ENCODE measurements at regions not wholly inside any gene's neighbourhood (a gene's known extent, or its start where the extent isn't known, plus 50 kb on each side); places are given as distances from the start of the nearest gene placed in this dataset.

- DNase-seq (ENCODE audit: low read depth): no peak
These were observed 51.8 kb upstream of the PAX1 start for GRCh38 chr20:21653628-21654027.

DNA sequence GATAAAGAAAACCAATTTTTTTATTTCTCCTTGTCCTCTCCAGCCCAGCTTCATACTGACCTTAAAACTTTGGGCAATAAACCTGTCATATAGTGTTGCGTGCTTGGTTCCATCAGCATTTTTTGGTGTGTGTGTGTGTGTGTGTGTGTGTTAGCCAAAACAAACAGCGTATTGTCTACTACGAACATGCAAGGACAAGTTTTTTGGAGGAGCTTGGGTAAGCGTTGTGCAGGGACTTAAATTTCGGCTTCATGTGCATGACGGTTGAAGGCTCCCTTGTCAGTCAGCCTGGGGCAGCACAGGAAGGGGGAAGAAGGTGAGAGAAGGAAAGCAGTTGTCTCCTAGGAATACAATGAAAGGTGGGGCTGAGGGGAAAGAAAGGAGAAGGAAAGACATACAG lies 62.0 kb upstream of the PAX1 start:
- DNase-seq (ENCODE audit: low read depth): no peak

GRCh38 chr20:21640556-21640955 lies 64.9 kb upstream of the PAX1 start:
- DNase-seq (ENCODE audit: low read depth): no peak

DNA sequence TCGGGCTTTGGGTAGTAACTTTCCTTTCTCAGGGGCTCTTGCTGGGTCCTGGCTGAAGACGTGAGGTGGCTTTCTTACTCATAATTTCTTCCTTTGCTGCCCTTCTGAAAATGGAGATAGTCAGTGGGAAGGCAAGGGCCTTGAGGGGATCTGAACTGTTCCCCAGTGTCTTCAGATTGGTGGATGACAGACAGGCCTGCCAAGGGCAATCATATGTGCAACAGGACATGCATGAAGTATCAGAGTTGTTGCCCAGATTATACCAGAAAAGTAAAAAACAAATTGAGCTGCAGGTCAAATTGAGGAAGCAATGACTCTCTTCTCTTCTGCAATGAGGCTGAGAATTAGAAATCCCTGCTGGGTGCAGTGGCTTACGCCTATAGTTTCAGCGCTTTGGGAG lies 71.6 kb upstream of the PAX1 start:
- no peak for DNase-seq (ENCODE audit: low read depth)

DNA sequence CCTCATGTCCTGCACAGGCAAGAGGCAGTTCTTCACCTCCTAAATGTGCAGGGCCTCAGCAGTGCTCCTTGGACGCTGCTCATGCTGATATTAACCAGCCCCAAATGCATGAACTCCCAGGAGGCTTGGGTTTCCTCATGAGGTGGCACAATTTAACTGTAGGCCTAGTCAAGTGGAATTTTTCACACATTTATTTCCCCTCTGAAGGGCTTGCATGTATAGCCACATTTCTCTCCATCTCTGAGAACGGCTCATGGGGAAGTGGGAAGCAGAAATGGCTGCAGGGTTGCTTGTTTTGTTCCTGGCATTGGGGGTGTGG lies 72.8 kb upstream of the PAX1 start:
- no peak for DNase-seq (ENCODE audit: low read depth)

DNA sequence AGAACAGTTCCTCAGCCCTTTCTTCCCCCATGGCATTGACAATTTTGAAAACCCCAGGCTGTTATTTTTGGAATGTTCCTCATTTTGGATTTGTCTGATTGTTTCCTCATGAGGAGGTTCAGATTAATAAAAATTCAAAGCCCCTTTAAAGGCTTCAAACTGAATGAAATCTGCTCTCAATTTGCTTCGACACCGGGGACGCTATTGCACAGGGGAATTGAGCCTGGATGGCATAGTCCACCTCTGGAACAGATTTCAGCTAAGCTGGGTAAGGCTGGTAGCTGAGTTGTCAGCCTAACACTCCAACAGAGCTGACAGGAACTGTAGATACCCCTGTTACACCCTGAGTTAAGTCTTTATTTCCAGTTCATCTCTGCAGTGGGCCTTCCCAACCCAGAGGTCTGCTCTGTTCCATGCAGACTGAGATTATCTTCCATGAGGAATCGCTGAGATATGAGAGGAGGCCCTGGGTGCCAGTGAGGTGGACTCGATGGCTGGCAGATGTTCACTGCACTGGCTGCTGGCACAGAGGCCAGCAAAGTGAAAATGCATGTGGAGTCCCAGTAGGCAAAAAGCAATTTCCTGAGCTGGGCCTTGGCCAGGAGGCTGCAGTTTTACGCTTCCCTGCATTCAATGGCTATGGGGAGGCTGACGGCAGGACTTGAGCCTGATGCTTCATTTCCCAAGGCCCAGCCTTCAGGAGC lies 73.3 kb upstream of the PAX1 start:
- DNase-seq (ENCODE audit: low read depth): no peak

GRCh38 chr20:21628800-21629199 lies 76.7 kb upstream of the PAX1 start:
- DNase-seq (ENCODE audit: low read depth): no peak

DNA sequence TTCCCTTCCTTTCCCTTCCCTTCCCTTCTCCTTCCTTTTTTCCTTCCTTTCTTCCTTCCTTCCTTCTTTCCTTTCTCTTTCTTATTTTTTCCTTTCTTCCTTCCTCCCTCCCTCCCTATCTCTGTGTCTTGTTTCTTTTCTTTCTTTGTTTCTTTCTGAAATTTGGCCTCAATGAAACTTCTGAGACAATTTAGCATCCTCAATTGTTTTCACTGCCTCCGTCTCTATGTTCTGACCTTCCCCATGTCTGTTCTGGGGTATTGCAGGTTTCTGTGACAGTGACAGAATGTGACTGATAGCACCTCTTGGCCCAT lies 81.7 kb upstream of the PAX1 start:
- DNase-seq (ENCODE audit: low read depth): no peak

- DNase-seq (ENCODE audit: low read depth): no peak
These were observed 82.2 kb upstream of the PAX1 start for GRCh38 chr20:21623074-21623780.

GRCh38 chr20:21622097-21622857 lies 83.2 kb upstream of the PAX1 start:
- no peak for DNase-seq (ENCODE audit: low read depth)

GRCh38 chr20:21618759-21619416 lies 86.6 kb upstream of the PAX1 start:
- no peak for DNase-seq (ENCODE audit: low read depth)

DNA sequence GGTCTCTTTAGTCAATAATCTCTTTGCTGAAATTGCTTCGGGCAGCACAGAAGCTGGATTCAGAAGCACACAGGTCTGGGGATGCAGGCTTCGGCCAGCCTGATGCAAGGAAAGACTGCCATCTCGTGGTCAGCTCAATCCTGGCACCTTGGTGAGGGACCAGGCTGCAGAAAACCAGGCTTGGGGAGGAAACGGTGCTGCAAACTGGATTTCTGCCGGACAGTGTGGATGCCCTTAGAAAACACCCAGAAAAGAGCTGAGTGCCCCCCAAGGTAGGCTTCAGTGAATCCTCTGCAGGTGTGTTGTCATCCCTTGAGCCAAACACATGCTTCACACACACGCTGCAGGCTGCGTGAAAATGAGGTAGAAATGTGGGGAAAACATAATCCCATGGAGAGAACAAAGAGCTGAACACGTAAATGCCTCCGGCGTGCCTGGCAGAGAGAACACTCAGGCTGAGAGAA lies 89.8 kb upstream of the PAX1 start:
- DNase-seq (ENCODE audit: low read depth): peak; percentile 37

DNA sequence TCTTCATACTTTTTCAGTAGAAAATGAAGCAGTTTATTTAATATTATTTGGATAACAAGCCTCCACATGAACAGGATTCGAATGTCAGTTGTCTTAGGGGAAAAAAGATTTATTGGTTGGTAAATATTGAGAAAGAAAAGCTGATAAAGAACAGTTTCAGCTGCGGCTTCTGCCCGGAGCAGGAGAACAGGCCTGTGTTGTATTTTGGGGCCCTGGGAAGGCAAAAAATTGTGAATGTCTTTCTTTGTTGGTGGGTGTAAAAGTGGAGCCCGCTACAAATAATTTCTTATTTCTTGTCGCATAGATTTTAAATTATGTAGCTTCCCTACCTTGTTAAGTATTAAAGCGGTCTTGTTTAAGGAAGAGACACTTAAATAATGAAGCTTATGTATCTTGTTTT lies 90.5 kb upstream of the PAX1 start:
- DNase-seq (ENCODE audit: low read depth): no peak

DNA sequence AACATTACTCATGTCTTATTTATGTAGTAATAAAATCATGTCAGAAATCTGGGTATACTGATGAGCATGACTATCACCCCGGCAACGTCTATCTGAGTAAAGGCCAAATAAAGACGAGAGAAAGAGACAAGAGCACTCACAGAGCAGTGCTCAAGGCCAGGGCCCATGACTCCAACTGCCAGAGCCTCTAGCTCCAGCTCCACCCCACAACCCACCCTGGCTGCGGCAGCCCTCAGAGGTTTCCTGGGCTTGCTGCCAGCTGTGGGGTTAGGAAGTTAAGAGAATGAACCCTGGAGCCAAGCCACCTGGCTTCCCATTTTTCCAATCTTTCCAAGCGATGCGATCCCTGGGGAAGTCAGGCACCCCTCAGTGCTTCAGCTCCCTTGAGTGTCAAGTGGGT lies 92.0 kb upstream of the PAX1 start:
- no peak for DNase-seq (ENCODE audit: low read depth)

GRCh38 chr20:21609981-21610380 lies 95.5 kb upstream of the PAX1 start:
- no peak for DNase-seq (ENCODE audit: low read depth)

DNA sequence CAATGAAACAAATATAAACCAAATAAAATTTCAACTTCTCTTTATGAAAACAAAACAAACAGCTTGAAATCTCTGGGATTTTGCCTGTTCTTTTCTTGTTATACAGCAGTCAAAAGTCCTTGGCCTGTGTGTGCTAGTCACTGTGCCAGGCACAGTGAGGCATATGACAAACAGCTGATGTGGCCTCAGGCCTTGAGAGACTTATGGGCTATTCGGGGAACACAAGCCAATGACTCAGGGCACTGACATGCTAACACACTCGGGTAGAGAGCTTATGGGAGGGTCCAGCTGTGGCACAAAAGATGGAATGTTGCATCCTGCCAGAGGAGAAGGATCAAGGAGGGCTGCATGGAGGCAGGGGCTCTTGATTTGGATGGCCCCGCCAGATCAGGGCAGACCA lies 95.4 kb upstream of the NKX2-2 start:
- DNase-seq (ENCODE audit: low read depth): no peak

GRCh38 chr20:21608777-21609176 lies 94.9 kb upstream of the NKX2-2 start:
- DNase-seq (ENCODE audit: low read depth): no peak

- DNase-seq (ENCODE audit: low read depth): no peak
These were observed 94.3 kb upstream of the NKX2-2 start for GRCh38 chr20:21607971-21608725.

DNA sequence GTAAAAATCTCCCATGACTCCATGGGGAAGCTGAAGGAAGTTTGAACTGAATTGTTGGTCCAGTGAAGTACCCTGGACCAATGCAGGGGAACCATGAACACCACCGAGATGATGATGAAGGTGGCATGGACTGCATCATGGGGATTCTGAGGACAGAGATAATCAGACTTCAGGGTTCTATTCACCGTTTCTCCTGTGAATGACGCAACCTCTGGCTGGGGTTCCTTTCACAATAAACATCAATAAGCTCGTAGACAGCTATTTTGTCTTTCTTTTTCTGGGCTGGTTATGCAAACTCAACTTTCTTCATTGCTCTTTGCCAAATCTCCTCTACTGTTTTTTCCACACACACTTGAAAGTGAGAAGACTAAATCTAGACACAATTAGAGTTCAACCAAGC lies 87.9 kb upstream of the NKX2-2 start:
- DNase-seq (ENCODE audit: low read depth): no peak

DNA sequence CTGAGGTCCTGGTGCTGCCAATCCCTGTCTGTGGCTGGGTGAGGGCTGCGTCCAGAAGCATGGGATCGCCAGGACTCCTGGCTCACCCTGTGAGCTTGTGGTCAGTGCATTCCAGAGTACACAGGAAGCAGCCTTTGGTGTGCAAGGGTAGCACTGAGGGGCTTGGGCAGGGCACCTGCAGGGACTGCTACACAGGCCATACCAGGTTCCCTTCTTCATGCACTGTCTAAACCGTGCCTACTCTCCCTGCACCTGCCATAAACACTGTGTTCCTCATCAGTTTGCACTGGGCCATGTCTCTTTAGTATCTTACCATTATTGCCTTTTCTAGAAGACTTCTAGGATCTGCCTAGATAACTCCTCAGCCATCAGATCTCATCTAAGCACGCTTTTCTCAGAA lies 72.8 kb upstream of the NKX2-2 start:
- DNase-seq (ENCODE audit: low read depth): no peak

DNA sequence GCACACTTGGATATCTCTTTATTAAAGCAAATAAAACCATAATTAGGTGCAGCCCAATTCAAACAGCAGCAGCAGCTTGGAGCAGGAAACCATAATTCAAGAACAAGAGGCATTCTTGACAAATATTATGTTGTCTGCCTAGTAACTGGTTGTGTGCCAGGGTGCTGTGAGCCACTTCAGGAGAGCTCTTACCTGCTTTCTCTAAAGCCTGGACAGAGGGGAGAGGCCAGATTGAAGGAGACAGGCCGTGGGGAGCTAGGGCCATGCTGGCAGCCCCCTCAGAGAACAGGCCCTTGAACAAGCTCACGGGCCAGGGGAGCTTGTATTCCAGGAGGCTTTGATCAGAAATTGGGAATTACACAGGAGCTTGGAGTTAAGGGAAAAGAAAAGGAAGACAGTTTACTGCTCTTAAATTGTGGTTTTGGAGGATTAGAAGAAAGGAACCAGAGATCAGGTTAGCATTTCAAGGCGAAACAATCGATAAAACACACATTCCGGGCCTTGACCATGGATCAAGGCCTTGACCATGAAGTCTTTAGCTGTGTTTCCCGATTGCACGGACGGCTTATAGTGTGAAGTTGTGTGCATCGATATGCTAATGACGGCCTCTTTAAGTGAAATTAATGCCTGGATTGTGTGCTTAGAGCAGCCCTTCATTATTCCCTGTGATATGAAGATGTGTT lies 69.8 kb upstream of the NKX2-2 start:
- DNase-seq (ENCODE audit: low read depth): no peak
